GM21381 (cell line): ENCODE measurements at regions not wholly inside any gene's neighbourhood (a gene's known extent, or its start where the extent isn't known, plus 50 kb on each side); places are given as distances from the start of the nearest gene placed in this dataset.

Experiments
- ATAC-seq: cut with Tn5 transposase; IDR thresholded peaks from one replicate; pipeline ENCODE4 v1.9.1; 2021; ENCODE audit warnings: mild to moderate bottlenecking, moderate library complexity; ENCODE audit not compliant: unreplicated experiment

DNA sequence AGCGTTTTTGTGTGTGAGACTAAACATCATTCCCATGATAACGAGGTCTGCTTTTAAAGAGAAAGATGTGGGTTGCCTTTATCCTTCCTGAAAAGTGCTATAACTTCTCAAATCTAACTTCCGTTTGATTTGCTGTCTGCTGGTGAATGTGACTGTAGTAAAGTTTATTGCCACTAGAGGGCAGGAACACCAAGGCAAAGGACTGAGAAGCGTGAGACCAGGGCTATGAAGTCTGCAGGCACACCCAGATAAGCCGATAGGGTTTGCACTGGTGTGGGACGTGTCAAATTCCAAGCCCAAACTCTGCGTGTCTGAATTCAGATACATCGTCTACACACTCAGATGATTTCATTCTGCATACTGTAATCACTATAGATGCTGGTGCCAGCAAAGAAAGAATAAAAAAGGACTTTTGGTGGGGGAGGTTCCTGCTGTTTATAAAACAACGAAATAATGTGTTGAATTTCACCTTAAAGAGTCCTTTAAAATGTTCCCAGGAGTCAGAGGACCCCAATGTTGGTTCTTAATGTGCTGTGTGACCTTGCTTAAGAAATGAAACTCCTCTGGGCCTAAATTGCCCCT lies 87.2 kb downstream of the PTTG1 start:
- ATAC-seq: peak; percentile 70

- no peak for ATAC-seq
These were observed 89.8 kb downstream of the PTTG1 start for GRCh38 chr5:160511280-160511929.
